ENCODE measurements at regions not wholly inside any gene's neighbourhood (a gene's known extent, or its start where the extent isn't known, plus 50 kb on each side); places are given as distances from the start of the nearest gene placed in this dataset.

DNA sequence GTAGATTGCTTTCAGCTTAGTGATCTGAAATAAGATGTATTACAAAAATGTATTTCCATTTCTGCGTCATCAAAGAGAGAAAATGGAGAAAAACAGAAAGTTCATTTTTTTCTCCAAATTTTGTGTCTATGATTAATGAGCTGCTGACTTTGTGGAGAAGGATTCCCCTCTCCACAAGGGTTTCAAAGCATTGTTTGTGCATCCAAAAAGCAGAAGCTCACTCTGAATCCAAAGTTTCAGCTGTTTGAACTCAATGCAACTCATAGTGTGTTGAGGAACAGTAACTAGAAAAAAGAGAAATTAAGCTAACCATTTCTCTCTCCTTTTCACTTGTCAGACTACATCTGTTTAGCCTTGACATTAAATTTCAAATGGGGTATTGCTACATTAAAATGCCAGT lies 62.9 kb upstream of the SLC7A11 start:
- peaks cover 2% of the 10 kb centered on the region for H3K9me3 Mint-ChIP-seq
- peaks cover 16% of the 10 kb centered on the region for H3K4me1 Mint-ChIP-seq
- DNase-seq (ENCODE audit: low read depth, low spot score), result no peak
- H3K36me3 Mint-ChIP-seq (ENCODE audit: low read depth), result no peaks in the 10 kb centered on the region
- TF ChIP-seq, protein P1, sequence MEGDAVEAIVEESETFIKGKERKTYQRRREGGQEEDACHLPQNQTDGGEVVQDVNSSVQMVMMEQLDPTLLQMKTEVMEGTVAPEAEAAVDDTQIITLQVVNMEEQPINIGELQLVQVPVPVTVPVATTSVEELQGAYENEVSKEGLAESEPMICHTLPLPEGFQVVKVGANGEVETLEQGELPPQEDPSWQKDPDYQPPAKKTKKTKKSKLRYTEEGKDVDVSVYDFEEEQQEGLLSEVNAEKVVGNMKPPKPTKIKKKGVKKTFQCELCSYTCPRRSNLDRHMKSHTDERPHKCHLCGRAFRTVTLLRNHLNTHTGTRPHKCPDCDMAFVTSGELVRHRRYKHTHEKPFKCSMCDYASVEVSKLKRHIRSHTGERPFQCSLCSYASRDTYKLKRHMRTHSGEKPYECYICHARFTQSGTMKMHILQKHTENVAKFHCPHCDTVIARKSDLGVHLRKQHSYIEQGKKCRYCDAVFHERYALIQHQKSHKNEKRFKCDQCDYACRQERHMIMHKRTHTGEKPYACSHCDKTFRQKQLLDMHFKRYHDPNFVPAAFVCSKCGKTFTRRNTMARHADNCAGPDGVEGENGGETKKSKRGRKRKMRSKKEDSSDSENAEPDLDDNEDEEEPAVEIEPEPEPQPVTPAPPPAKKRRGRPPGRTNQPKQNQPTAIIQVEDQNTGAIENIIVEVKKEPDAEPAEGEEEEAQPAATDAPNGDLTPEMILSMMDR (conservative IDR thresholded peaks at IDR 0.05), result no peak
- no peak overlapping the region for H3K27ac Mint-ChIP-seq (ENCODE audit: unreplicated experiment)
- no peaks in the 10 kb centered on the region for H3K27me3 Mint-ChIP-seq (ENCODE audit: low read depth)
- H3K4me3 Mint-ChIP-seq, result no peak overlapping the region

DNA sequence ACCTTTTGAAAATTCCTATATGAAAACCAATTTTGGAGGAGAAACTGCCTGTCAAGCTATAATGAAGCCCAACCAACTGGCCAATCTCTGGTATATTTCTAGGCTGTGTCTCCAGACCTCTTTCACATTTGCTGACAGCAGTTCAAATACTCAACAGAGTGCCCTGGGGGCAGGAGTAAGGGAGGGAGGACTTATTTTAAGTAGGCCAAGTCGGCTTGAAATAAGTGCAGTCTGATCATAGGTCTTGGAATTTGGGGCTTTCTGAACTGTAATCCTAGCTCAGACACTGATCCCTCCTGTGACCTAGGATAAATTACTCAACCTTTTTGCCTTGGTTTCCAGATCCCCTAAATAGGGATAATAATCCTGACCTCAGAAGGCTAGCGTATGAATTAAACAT lies 59.4 kb upstream of the SLC7A11 start:
- Mint-ChIP-seq H3K27ac (ENCODE audit: unreplicated experiment) (no peak overlapping the region), H3K4me1 (no peaks in the 10 kb centered on the region), H3K9me3 (no peaks in the 10 kb centered on the region), H3K4me3 (no peak overlapping the region), H3K36me3 (ENCODE audit: low read depth) (no peaks in the 10 kb centered on the region), H3K27me3 (ENCODE audit: low read depth) (no peaks in the 10 kb centered on the region)
- no peak for DNase-seq (ENCODE audit: low read depth, low spot score)
- TF ChIP-seq, protein P1 (conservative IDR thresholded peaks at IDR 0.05), result no peak

DNA sequence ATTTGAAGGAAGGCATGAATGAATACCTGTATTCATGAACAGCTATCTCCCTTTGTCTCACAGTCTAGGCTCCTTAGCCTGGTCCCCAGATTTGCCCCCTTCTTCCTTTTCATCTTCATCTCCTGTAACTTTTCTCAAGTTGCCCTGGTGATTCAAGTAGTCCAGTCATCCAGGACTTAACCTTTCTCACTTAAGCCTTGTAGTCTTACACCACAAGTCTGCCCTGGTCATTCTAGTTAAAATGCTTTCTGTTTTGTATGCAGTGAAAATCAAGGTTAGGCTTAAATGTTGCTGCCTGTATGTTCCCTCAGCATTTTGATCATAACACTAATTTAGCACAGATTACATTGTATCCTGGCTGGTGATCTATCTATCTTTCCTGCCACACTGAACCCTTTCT lies 58.5 kb upstream of the SLC7A11 start:
- Mint-ChIP-seq H3K27me3 (ENCODE audit: low read depth) (no peaks in the 10 kb centered on the region), H3K27ac (ENCODE audit: unreplicated experiment) (no peak overlapping the region), H3K9me3 (no peaks in the 10 kb centered on the region), H3K4me1 (no peaks in the 10 kb centered on the region), H3K36me3 (ENCODE audit: low read depth) (no peaks in the 10 kb centered on the region), H3K4me3 (no peak overlapping the region)
- TF ChIP-seq, protein P1 (conservative IDR thresholded peaks at IDR 0.05), result no peak
- no peak for DNase-seq (ENCODE audit: low read depth, low spot score)

DNA sequence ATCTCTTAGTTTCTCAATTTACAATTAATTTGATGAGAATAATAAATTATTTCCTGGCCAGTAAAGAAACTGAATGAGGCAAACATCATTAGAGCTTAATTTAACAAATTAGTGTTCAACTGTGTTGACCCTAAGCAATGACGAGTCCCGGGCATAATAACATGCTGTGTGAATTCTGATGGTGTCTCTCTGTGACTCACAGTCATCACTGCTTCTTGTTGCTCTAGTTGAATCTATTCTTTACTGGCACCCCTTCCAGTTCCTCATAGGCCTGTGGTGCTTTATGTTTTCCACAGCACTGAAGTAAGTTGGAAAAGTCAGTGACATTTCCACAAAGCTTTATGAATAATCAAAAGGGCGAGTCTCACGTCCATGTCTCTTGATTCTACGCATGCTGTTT lies 57.7 kb upstream of the SLC7A11 start:
- TF ChIP-seq, protein P1 (conservative IDR thresholded peaks at IDR 0.05), result no peak
- Mint-ChIP-seq H3K4me3 (no peak overlapping the region), H3K36me3 (ENCODE audit: low read depth) (no peaks in the 10 kb centered on the region), H3K9me3 (no peaks in the 10 kb centered on the region), H3K4me1 (no peaks in the 10 kb centered on the region), H3K27ac (ENCODE audit: unreplicated experiment) (no peak overlapping the region), H3K27me3 (ENCODE audit: low read depth) (no peaks in the 10 kb centered on the region)
- no peak for DNase-seq (ENCODE audit: low read depth, low spot score)

DNA sequence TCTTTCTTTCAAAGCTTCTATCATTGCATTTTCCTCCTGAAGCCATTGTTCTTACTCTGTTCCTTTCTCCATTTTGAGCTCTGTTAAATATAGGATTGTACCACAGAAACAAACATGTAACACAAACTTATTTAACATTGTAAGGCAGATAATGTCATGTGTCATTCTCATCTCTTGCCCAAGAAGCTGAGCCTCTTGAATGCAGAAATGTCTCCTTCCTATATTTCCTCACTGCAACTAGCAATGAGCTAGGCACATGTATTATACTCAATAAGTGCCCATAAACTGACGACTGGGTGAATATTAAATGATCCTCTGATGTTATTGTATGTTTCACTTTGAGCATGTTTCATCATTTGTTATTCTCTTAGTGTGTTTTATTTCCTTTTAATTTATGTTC lies 56.7 kb upstream of the SLC7A11 start:
- TF ChIP-seq, protein P1 (conservative IDR thresholded peaks at IDR 0.05), result no peak
- H3K4me1 Mint-ChIP-seq, result no peaks in the 10 kb centered on the region
- no peaks in the 10 kb centered on the region for H3K36me3 Mint-ChIP-seq (ENCODE audit: low read depth)
- H3K27ac Mint-ChIP-seq (ENCODE audit: unreplicated experiment), result no peak overlapping the region
- H3K27me3 Mint-ChIP-seq (ENCODE audit: low read depth), result no peaks in the 10 kb centered on the region
- H3K4me3 Mint-ChIP-seq, result no peak overlapping the region
- H3K9me3 Mint-ChIP-seq, result no peaks in the 10 kb centered on the region
- no peak for DNase-seq (ENCODE audit: low read depth, low spot score)

DNA sequence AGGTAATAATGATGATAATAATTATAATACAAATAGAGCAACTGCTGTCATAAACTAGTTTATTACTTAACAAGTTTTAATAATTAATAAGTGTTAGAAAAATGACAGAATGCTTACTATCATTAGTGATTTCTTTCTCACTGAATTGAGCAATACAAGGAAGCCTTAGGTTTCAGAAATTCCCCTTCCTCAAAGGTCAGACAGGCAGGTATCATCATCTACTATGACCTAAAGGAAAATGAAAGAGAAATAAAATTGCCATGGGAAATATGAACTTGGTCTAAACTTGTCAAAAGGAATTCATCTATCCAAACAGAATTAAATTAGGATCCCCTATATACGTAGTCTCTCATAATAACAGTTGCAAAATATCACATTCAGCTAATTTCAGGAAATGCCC lies 56.3 kb upstream of the SLC7A11 start:
- H3K27me3 Mint-ChIP-seq (ENCODE audit: low read depth), result no peaks in the 10 kb centered on the region
- H3K27ac Mint-ChIP-seq (ENCODE audit: unreplicated experiment), result no peak overlapping the region
- H3K4me1 Mint-ChIP-seq, result no peaks in the 10 kb centered on the region
- H3K4me3 Mint-ChIP-seq, result no peak overlapping the region
- H3K9me3 Mint-ChIP-seq, result no peaks in the 10 kb centered on the region
- no peaks in the 10 kb centered on the region for H3K36me3 Mint-ChIP-seq (ENCODE audit: low read depth)
- TF ChIP-seq, protein P1 (conservative IDR thresholded peaks at IDR 0.05), result no peak
- no peak for DNase-seq (ENCODE audit: low read depth, low spot score)

Data from neural crest cell (in vitro differentiated cells).